A549 (cell line): ENCODE measurements at regions not wholly inside any gene's neighbourhood (a gene's known extent, or its start where the extent isn't known, plus 50 kb on each side); places are given as distances from the start of the nearest gene placed in this dataset.

Experiments
- ATAC-seq, 2 experiments: fragments of 200-7000 bp in 1 of 2; fragments of >200 bp in 1 of 2; cut with Nextera tagmentation in 1 of 2; cut with Tn5 transposase in 1 of 2; 3 replicates each; pipeline versions ENCODE4 v1.8.0 to v1.9.1; 2018 to 2020; ENCODE audit warnings: mild to moderate bottlenecking in 1 of 2, moderate library complexity in 1 of 2
- CTCF ChIA-PET: fragments of 300-600 bp; sonication (Branson Sonifier 250); formaldehyde crosslinking; extraction: SDS; loops from one replicate; lab custom pipeline; 2021; ENCODE audit warnings: antibody characterized with exemption, inconsistent platforms; lab: Yijun Ruan, JAX
- POLR2A ChIA-PET: fragments of 350-600 bp; formaldehyde crosslinking; extraction: SDS; loops from one replicate; lab custom pipeline; 2021; ENCODE audit warnings: antibody characterized with exemption, inconsistent platforms; lab: Yijun Ruan, JAX
- DNase-seq, 2 experiments: peaks; one replicate each; pipeline versions ENCODE4 v3.0.0 to v3.0.0-alpha.2; 2011 to 2016; ENCODE audit warnings: low read depth in 1 of 2, low spot score in 1 of 2
- FAIRE-seq: peaks from 2 replicates; lab custom pipeline; 2011; peaks lifted over from hg19 to GRCh38; lab: Jason Lieb, UNC
- H3K27ac ChIP-seq, 2 experiments: fragments of >200 bp; sonication (Bioruptor Twin); formaldehyde crosslinking; 3 replicates each; pipeline ENCODE4 v1.5.1; 2016 to 2017
- H3K4me1 ChIP-seq: fragments of >200 bp; sonication (Bioruptor Twin); formaldehyde crosslinking; 3 replicates; pipeline ENCODE4 v1.6.1; 2016
- H3K4me2 ChIP-seq: fragments of >200 bp; sonication (Bioruptor Twin); formaldehyde crosslinking; 3 replicates; pipeline ENCODE4 v1.6.1; 2016
- H3K4me3 ChIP-seq: fragments of >200 bp; sonication (Bioruptor Twin); formaldehyde crosslinking; 3 replicates; pipeline ENCODE4 v1.5.1; 2016
- H3K9me3 ChIP-seq: fragments of >200 bp; sonication (Bioruptor Twin); formaldehyde crosslinking; 3 replicates; pipeline ENCODE4 v1.6.1; 2016
- ATOH8 ChIP-seq: fragments of 250-450 bp; sonication (Bioruptor Pico); IDR thresholded peaks from 2 replicates; pipeline ENCODE4 v1.5.0; 2020; ENCODE audit warnings: low read depth, mild to moderate bottlenecking, moderate library complexity
- BHLHE40 ChIP-seq: IDR thresholded peaks from 2 replicates; pipeline ENCODE4 v1.6.1; 2012; ENCODE audit warnings: low read depth, low read length, inconsistent platforms
- EHMT2 ChIP-seq: fragments of 200-600 bp; sonication (generic); IDR thresholded peaks from 2 replicates; pipeline ENCODE4 v1.6.1; 2016; ENCODE audit warnings: antibody characterized with exemption, low read depth, mild to moderate bottlenecking, moderate library complexity
- EP300 ChIP-seq, 2 experiments: fragments of >200 bp; sonication (Bioruptor Twin); formaldehyde crosslinking; IDR thresholded peaks; 2 replicates in 1 of 2; 3 replicates in 1 of 2; pipeline ENCODE4 v1.6.1; 2016 to 2017
- GATA3 ChIP-seq: IDR thresholded peaks from 2 replicates; pipeline ENCODE4 v1.6.1; 2012; ENCODE audit warnings: borderline replicate concordance
- HOXB13 ChIP-seq: fragments of 250-450 bp; sonication (Bioruptor Pico); IDR thresholded peaks from 2 replicates; pipeline ENCODE4 v1.5.0; 2020; ENCODE audit warnings: low read depth, mild to moderate bottlenecking, moderate library complexity
- JUN ChIP-seq, 2 experiments: fragments of >200 bp; sonication (Bioruptor Twin); formaldehyde crosslinking; IDR thresholded peaks; 2 replicates in 1 of 2; 3 replicates in 1 of 2; pipeline ENCODE4 v1.6.1; 2016 to 2017
- MAFK ChIP-seq: fragments of 450-650 bp; IDR thresholded peaks from 2 replicates; pipeline ENCODE4 v1.6.1; 2014; ENCODE audit not compliant: partially characterized antibody
- NFE2L2 ChIP-seq: fragments of 150-350 bp; conservative IDR thresholded peaks from 2 replicates; pipeline ENCODE4 v1.6.1; 2014; ENCODE audit warnings: low read length
- NR3C1 ChIP-seq: fragments of >200 bp; sonication (Bioruptor Twin); formaldehyde crosslinking; IDR thresholded peaks from 3 replicates; pipeline ENCODE4 v1.6.1; 2017
- PHF8 ChIP-seq: fragments of 200-600 bp; sonication (generic); IDR thresholded peaks from 2 replicates; pipeline ENCODE4 v1.6.1; 2016; ENCODE audit warnings: low read depth, mild to moderate bottlenecking, antibody characterized with exemption, moderate library complexity, borderline replicate concordance
- POLR2AphosphoS2 ChIP-seq: conservative IDR thresholded peaks from 2 replicates; pipeline ENCODE4 v1.6.1; 2012; ENCODE audit warnings: low read length, improper control_type of control experiment, inconsistent platforms
- REST ChIP-seq: fragments of 200-600 bp; sonication (generic); IDR thresholded peaks from 2 replicates; pipeline ENCODE4 v1.6.1; 2016; ENCODE audit warnings: antibody characterized with exemption, mild to moderate bottlenecking, moderate library complexity
- TFCP2L1 ChIP-seq: fragments of 250-450 bp; sonication (Bioruptor Pico); IDR thresholded peaks from 2 replicates; pipeline ENCODE4 v1.5.0; 2021; ENCODE audit warnings: mild to moderate bottlenecking
- TP53 ChIP-seq: fragments of 250-450 bp; sonication (Bioruptor Pico); IDR thresholded peaks from 2 replicates; pipeline ENCODE4 v1.5.0; 2021; ENCODE audit warnings: mild to moderate bottlenecking, moderate library complexity
- USF2 ChIP-seq: fragments of 450-650 bp; IDR thresholded peaks from 2 replicates; pipeline ENCODE4 v1.6.1; 2014; ENCODE audit warnings: antibody characterized with exemption
- ZC3H11A ChIP-seq: fragments of 450-650 bp; IDR thresholded peaks from 2 replicates; pipeline ENCODE4 v1.6.1; 2014; ENCODE audit warnings: antibody characterized with exemption, mild to moderate bottlenecking
- WGBS: methylation state at CpG from one replicate; pipeline ENCODE4 v1.1.6; 2017; ENCODE audit errors: missing lambda C conversion rate; 5-methylcytosine and 5-hydroxymethylcytosine counted together
- TF ChIP-seq, protein P1 (sequence below): IDR thresholded peaks from 2 replicates; pipeline ENCODE4 v1.6.1; 2012
- TF ChIP-seq, protein P2 (sequence below): IDR thresholded peaks from 2 replicates; pipeline ENCODE4 v1.6.1; 2012; ENCODE audit warnings: low read depth, borderline replicate concordance

DNA sequence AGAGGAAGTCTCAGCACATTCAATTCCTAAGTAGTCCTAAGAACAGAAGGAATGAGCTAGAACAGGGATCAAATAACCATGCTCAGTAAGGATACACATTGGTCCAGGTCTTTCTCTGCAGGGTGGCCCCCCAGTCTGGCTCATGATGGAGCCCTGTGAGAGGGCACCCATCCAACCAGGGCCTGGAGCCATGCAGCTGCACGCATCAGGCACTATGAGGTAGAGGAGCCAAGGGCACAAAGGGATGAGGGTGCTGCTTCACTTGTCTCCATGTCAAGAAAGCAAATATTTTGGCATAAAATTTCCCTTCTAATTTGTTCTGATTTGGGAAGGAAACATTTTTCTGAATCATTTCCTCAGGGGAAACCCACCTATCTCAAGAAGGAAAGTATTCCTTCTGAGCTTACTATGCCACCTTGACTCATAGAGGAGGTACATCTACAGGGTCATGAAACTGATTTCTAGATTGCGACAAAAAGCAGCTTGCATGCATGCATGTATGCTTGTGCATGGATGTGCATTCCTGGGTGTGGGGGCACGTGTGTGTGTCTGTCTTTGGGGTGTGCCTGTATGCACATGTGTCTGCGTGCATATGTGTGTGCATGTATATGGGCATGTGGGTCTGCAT, 600.3 kb downstream of the MID1IP1 start:
- TF ChIP-seq TP53: no peak
- no peak for TF ChIP-seq POLR2AphosphoS2
- no peak for TF ChIP-seq NFE2L2
- no peak for TF ChIP-seq TFCP2L1
- TF ChIP-seq, protein P1, sequence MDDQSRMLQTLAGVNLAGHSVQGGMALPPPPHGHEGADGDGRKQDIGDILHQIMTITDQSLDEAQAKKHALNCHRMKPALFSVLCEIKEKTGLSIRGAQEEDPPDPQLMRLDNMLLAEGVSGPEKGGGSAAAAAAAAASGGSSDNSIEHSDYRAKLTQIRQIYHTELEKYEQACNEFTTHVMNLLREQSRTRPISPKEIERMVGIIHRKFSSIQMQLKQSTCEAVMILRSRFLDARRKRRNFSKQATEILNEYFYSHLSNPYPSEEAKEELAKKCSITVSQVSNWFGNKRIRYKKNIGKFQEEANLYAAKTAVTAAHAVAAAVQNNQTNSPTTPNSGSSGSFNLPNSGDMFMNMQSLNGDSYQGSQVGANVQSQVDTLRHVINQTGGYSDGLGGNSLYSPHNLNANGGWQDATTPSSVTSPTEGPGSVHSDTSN: no peak
- TF ChIP-seq ZC3H11A: no peak
- TF ChIP-seq NR3C1: no peak
- no peak for TF ChIP-seq HOXB13 (CRISPR knock-in tag)
- no peak for TF ChIP-seq GATA3
- TF ChIP-seq, protein P2, sequence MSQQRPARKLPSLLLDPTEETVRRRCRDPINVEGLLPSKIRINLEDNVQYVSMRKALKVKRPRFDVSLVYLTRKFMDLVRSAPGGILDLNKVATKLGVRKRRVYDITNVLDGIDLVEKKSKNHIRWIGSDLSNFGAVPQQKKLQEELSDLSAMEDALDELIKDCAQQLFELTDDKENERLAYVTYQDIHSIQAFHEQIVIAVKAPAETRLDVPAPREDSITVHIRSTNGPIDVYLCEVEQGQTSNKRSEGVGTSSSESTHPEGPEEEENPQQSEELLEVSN: no peak
- TF ChIP-seq, all 56 proteins: peak for 0
- FAIRE-seq: no peak
- no peak overlapping the region for H3K4me2 ChIP-seq
- ChIA-PET POLR2A (no interaction called here), CTCF (no interaction called here)
- no peaks in the 10 kb centered on the region for H3K9me3 ChIP-seq
- H3K4me3 ChIP-seq: no peak overlapping the region
- DNase-seq: no peak
- H3K4me1 ChIP-seq: no peaks in the 10 kb centered on the region
- no peak for ATAC-seq
- WGBS: 21% methylated on average over 4 of the region's 4 CpGs
- H3K27ac ChIP-seq: no peak overlapping the region

GRCh38 chrX:39402158-39402557, 600.9 kb downstream of the MID1IP1 start:
- Histone ChIP-seq H3K4me1 (no peaks in the 10 kb centered on the region), H3K4me3 (no peak overlapping the region), H3K9me3 (no peaks in the 10 kb centered on the region), H3K4me2 (no peak overlapping the region), H3K27ac (no peak overlapping the region)
- ATAC-seq (no peak), FAIRE-seq (no peak), DNase-seq (no peak)
- ChIA-PET CTCF (no interaction called here), POLR2A (no interaction called here)
- WGBS: 51% methylated on average over 5 of the region's 5 CpGs
- TF ChIP-seq EP300 (IDR thresholded peaks at IDR 0.05) (no peak), NR3C1 (no peak), JUN (IDR thresholded peaks at IDR 0.05) (no peak), EHMT2 (no peak), BHLHE40 (no peak), ATOH8 (CRISPR knock-in tag) (no peak)
- TF ChIP-seq, protein P1: no peak

DNA sequence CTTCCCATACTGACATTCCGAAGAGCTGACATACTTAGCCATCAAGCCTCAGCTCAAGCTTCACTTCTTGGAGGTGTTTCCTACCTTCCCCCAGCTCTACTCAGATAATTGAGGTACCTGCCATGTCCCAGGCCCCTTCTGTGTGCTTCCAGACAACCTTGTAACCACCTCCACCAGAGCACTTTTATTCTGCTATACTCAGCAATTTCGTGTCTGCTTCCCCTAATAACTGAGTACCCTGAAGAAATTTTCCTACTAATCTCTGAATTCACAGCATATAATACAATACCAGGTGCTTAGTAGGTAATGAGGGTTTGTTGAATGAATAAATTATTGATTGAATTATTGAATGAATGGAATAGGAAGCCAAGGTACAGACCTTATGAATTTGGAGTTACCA, 605.5 kb downstream of the MID1IP1 start:
- TF ChIP-seq PHF8 (no peak), REST (no peak), MAFK (peak; percentile 40), USF2 (no peak)
- Histone ChIP-seq H3K27ac (no peak overlapping the region), H3K4me3 (no peak overlapping the region), H3K9me3 (no peaks in the 10 kb centered on the region), H3K4me2 (no peak overlapping the region), H3K4me1 (no peaks in the 10 kb centered on the region)
- WGBS: 21% methylated on average over 2 of the region's 2 CpGs
- ChIA-PET CTCF (no interaction called here), POLR2A (no interaction called here)
- DNase-seq (no peak), ATAC-seq (no peak), FAIRE-seq (no peak)
